Stimulated activated CD8-positive, alpha-beta memory T cell treated with anti-CD3 and anti-CD28 coated beads, Interleukin-2, amount 100 ng/mL, for 48 hours (primary cell): ENCODE measurements at regions not wholly inside any gene's neighbourhood (a gene's known extent, or its start where the extent isn't known, plus 50 kb on each side); places are given as distances from the start of the nearest gene placed in this dataset.
"Not testable (repeated sequence)": the region's sequence is repeated elsewhere in the genome, so short reads cannot be mapped to it uniquely, and the experiment has no call there.

Source experiments
- DNase-seq, 2 donors: peaks; one replicate each; pipeline ENCODE4 v3.0.0-alpha.2; 2020; ENCODE audit warnings: low read depth in 2 of 2

DNA sequence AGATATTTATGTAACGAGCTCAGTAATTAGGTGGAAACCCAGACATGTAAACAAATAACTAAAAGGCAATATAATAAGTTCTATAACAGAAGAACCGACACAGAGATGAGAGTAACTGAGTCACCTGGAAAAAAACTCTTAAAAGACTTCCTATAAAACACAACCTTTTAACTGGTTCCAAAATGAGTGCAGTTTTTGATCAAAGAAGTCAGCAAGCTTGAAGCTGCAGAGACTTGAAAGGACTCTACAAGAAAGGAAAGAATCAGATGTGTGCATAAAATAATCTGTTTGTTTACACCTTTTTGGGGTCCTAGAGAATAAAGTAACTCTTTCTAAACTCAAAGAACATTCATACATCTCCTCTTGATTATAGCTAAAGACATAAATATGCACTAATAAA, 560.4 kb upstream of the CCDC54 start:
- DNase-seq: no peak

GRCh38 chr3:106817706-106818105, 559.5 kb upstream of the CCDC54 start:
- DNase-seq: no peak

GRCh38 chr3:106819440-106819839, 557.8 kb upstream of the CCDC54 start:
- no peak for DNase-seq

GRCh38 chr3:106820726-106821362, 556.4 kb upstream of the CCDC54 start:
- no peak for DNase-seq

GRCh38 chr3:106821801-106822200, 555.4 kb upstream of the CCDC54 start:
- no peak for DNase-seq

DNA sequence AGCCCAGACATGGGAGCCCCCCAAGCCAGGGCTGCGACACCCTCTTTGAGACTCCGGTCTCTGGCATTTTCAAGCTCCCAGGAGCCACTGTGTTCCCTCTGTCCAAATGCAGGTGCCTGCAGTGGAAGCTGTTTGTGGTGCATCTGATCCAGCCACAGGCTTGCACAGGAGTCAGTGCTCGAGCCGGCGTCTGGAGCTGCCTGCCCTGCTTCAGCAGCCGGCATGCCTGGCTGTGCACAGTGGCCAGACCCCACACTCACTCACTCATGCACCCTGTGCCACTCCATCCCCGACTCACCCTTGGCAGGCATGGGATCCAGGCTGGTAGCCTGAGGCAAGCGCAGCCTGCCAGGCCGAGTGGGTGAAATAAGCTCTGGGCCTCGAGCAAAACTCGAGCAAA, 555.0 kb upstream of the CCDC54 start:
- no peak for DNase-seq

DNA sequence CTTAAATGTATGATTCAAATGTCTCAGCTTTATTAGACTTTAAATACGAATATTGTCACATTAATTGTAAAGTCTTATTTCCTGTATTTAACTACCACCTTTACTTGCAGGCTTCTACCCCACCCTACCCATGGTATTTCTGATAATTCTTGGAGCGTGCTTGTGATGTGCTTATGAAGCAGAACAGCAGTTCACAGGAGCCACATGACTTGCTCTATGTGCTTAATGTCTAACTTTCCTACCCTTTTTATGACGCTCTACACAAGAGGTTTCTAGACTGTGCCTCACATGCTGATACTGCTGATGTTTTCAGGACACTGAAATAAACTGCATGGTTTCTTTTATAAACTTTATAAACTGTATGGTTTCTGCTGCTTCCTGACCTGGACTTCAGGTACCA, 553.5 kb upstream of the CCDC54 start:
- DNase-seq: no peak

- no peak for DNase-seq
These were observed 552.4 kb upstream of the CCDC54 start for GRCh38 chr3:106824856-106825255.

DNA sequence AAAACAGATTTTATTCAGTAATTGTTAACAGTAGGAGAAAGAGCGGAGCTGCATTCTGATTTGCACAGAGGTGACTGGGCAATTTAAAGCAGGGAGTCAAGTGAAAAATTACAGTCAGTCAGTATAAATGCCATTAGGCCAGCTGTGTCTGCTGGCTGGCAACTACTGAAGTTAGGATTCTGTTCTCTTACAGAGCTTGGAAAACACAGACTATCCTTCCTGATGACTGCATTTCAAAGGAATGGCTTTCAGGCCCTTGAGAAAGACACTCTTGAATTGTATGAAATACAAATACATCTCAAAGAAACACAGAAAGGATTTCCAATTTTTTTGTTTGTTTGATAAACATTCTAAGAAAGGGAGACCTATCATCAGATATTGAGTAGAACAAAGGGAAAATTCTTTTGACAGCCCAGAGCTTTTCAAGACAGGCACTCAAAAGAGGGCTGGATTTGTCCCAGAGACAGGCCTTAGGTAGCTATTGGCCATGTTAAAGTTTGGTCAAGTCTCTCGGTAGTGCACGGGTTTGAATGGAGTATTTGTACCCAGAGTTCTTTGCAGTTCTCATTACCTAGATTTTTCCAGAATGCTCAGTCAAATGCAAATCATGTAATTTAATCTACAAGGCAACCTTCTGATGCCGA, 551.2 kb upstream of the CCDC54 start:
- no peak for DNase-seq

DNA sequence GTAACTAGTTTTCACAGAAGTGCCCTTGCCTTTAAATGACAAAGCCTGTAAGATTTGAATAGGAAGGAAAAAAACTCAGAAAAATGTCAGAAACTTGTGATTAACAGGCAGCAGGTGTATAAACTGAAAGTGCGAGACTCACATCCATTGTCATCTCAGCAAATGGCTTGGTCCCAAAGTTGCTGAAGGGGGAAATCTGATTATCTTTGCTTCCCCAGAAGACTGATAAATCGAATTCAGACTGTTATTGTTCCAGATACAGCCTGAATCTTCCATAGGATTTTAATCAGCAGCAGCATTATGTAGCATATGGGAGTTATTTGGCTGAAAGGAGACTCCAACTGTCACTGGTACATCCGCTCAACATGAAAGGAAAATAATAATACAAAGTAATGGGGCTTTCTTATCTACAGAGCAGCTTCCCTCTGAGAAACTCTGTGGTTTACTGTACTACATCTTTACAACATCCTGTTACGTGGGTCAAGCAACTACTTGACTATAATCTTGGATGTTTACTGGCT, 550.4 kb upstream of the CCDC54 start:
- DNase-seq: no peak

DNA sequence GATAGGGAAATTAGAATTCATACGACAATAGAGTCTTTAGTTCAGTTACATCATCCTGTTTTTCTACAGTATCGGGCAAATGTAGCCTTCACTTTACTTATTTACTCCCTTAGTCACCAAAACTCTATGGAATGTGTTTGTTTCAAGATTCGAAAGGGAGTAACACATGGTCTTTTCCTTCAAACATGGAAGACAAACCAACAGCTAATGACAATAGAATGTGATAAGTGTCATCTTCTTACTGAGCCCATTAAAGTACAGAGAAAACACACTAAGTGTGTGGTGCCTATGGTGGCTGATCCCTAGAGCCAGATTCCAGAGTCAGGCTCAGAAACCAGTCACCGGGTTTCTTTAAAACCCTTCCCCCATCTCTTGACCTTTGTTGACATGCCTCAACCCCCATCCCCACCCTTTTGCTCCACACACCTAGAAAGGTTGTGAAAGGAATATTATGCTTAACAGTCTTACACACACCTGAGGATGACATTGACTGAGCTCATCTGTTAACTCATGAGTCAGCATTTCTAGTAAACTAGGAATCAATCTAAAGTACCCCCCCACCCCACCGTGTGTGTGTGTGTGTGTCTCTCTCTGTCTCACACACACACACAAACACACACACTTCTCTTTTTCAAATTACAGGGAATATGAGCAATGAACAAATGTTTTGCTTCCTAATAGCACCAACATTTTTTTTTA, 549.6 kb upstream of the CCDC54 start:
- no peak for DNase-seq

DNA sequence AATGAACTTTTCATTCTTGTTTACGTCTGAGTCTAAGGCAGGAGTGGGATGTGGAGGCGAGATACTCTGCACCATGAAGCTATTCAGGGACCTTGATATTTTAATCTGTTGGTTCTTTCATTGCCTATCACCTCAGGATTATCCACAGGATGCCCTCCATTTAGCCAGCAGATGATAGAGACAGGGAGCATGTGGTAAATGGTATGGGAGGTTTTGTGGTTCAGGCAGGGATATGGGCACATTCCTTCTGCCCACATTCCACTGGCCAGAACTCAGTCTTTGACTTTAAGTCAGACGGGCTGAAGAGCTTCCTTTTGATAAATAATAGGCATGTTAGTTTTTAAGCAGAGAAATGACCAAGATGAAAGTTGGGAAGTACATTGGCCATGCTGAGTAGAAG, 548.0 kb upstream of the CCDC54 start:
- DNase-seq: no peak

DNA sequence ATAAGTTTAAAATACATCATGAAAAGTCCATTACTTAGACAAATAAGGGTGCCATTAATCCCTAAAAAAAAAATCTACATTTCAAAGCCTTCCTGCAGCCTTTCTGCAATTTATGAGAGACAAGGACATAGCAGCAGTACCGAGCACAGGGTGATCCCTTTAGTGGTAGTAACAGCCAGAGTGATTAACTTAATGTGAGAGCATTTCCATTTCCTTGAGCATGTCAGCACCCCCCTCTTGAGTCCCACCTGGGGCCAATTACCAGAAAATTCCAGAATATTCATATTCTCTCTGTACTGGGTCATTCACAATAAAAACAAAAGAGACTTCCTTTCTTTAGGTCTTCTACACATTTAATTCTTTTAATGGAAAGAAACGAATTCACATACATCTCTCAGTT, 546.9 kb upstream of the CCDC54 start:
- no peak for DNase-seq

GRCh38 chr3:106836906-106837305, 540.3 kb upstream of the CCDC54 start:
- DNase-seq: no peak

- DNase-seq: no peak
These were observed 539.6 kb upstream of the CCDC54 start for GRCh38 chr3:106837616-106838015.

DNA sequence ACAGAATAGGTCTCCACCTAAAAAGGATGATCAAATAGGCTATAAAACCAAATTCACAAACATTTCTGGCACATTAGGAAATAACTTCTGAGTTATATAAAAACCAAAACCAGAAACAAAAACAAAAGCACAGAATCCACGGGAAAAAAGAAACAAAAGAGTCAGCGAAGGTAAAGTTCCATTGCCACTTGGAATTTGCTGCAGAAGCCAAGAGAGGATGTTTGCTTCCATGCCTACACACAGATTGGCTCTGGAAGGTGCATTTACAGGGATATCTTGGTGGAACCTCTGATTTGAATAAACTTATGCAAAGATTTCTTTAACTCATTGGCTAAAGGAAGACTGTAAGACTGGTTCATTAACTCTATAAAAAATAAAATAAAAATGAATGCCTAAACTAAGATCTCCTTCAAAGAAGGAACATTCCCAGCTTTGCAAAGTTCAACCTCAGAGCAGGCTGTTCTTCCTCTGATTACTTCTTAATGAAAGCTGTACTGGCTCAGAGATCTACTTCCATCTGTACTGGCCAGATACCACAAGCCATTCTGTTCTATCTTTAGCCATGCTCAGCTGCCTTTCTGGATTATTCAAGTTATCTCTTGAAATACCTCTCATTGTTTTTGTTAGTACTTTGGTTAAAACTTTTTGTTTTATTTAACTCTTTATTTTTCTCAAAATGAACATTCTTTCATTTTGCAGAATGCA, 537.5 kb upstream of the CCDC54 start:
- DNase-seq: no peak

GRCh38 chr3:106840319-106840718, 536.9 kb upstream of the CCDC54 start:
- no peak for DNase-seq

GRCh38 chr3:106842151-106842550, 535.1 kb upstream of the CCDC54 start:
- DNase-seq: no peak

DNA sequence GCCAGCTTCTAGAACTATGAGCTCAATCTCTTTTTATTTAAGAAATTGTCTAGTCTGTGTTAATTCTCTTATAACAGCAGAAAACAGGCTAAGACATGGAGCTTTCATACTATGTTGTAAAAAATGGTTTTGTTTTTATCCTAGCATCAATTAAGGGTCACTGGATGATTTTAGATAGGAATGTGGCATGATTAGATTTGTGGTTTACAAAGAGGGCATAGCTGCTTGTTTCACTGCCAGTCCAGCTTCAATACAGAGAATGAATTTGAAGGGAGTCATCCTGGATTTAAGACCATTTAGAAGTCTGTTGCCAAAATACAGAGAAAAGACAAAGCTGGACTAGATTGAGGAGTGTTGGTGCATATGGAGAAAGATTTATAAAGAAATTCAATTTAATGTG, 532.6 kb upstream of the CCDC54 start:
- no peak for DNase-seq

- no peak for DNase-seq
These were observed 529.1 kb upstream of the CCDC54 start for GRCh38 chr3:106848099-106848498.

GRCh38 chr3:106850437-106850836, 526.8 kb upstream of the CCDC54 start:
- no peak for DNase-seq

DNA sequence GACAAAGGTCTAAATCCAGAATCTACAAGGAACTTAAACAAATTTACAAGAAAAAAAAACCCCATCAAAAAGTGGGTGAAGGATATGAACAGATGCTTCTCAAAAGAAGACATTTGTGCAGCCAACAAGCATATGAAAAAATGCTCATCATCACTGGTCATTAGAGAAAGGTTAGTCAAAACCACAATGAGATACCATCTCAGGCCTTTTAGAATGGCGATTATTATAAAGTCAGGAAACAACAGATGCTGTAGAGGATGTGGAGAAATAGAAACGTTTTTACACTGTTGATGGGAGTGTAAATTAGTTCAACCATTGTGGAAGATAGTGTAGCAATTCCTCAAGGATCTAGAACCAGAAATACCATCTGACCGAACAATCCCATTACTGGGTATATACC, 518.9 kb upstream of the CCDC54 start:
- not testable (repeated sequence) for DNase-seq
